Activated naive CD4-positive, alpha-beta T cell treated with anti-CD3 and anti-CD28 coated beads, Interleukin-2, amount 50 U/mL, for 72 hours (primary cell): ENCODE measurements at regions not wholly inside any gene's neighbourhood (a gene's known extent, or its start where the extent isn't known, plus 50 kb on each side); places are given as distances from the start of the nearest gene placed in this dataset.

ENCODE experiments used
- ATAC-seq, 2 donors: fragments of 150-1000 bp; cut with Tn5 transposase; 2 replicates each; pipeline ENCODE4 v1.10.0; 2021; ENCODE audit warnings: mild to moderate bottlenecking in 2 of 2, moderate library complexity in 2 of 2
- DNase-seq, 2 donors: peaks; one replicate each; pipeline ENCODE4 v3.0.0; 2021 to 2022; ENCODE audit warnings: low spot score in 2 of 2
- H3K27ac Mint-ChIP-seq, 2 donors: one replicate each; pipeline ENCODE4 v1.8.0; 2022; ENCODE audit warnings: mild to moderate bottlenecking in 2 of 2, mixed read lengths in 2 of 2
- H3K36me3 Mint-ChIP-seq, 2 donors: one replicate each; pipeline ENCODE4 v1.8.0; 2022; ENCODE audit warnings: mixed read lengths in 2 of 2
- H3K9me3 Mint-ChIP-seq, 2 donors: one replicate each; pipeline ENCODE4 v1.8.0; 2022; ENCODE audit warnings: mixed read lengths in 2 of 2

GRCh38 chr13:111410232-111411021 lies 90.0 kb downstream of the TEX29 start:
- H3K27ac Mint-ChIP-seq = no peak overlapping the region
- ATAC-seq = no peak
- H3K36me3 Mint-ChIP-seq = no peaks in the 10 kb centered on the region
- no peaks in the 10 kb centered on the region for H3K9me3 Mint-ChIP-seq
- no peak for DNase-seq

GRCh38 chr13:111411151-111411858 lies 90.9 kb downstream of the TEX29 start:
- DNase-seq = no peak
- Mint-ChIP-seq H3K9me3 (no peaks in the 10 kb centered on the region), H3K36me3 (no peaks in the 10 kb centered on the region), H3K27ac (no peak overlapping the region)
- no peak for ATAC-seq

DNA sequence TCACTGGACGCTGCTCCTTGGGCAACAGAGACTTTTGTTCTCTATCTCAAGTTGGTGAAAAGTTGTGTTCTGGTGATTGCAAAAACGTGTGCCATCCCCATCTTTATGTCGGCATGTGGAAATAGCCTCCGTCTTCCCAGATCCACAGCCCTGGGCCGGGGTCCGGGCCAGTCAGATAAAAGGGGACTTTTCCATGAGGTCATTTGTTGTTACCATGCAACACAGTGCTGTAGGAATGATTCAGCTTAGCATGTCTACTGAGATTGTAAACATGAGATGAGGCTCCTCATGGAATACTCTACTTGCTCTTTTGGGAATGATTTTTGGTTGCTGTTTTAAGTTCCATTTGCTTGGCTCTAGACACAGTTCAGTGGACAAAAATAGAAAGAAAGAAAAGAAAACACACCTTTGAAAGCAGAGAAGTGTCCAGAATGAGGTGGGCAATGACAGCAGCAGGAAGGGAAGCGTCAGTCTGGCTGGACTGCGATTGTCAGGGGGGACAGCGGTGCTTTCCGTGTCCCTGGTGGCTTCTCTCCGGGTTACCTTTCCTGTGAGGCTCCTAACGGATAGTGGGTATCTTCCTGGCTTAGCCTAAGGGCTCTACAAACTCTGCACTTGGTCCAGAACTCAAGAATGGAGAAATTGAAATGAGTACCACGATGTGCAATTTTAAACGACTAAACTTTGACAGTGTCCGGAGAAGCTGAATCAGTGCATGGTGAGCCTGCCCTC lies 91.6 kb downstream of the TEX29 start:
- Mint-ChIP-seq H3K9me3 (no peaks in the 10 kb centered on the region), H3K36me3 (no peaks in the 10 kb centered on the region), H3K27ac (no peak overlapping the region)
- no peak for ATAC-seq
- DNase-seq = no peak

- DNase-seq (no peak), ATAC-seq (no peak)
- Mint-ChIP-seq H3K36me3 (no peaks in the 10 kb centered on the region), H3K9me3 (no peaks in the 10 kb centered on the region), H3K27ac (no peak overlapping the region)
Observed at GRCh38 chr13:111413407-111414187, 93.2 kb downstream of the TEX29 start.

DNA sequence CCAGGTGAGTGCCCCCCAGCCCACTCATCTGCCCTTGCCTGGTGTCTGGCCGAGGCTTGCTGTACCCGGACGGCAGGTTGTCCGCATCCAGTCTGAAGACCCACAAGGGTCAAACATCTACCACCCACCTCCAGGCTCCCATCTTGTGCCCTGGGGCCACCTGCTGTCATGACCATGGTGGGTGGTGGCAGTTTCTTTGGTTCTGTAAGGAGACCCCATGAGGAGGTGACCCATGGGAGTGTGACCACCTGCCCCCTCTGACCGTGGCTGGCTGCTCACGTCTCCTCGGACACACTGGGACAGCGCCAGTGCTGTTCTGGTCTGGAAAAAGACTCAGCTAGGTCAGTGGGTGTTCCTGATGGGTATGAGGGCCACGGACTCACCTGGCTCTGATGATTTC lies 93.9 kb downstream of the TEX29 start:
- Mint-ChIP-seq H3K9me3 (no peaks in the 10 kb centered on the region), H3K36me3 (no peaks in the 10 kb centered on the region), H3K27ac (no peak overlapping the region)
- DNase-seq (no peak), ATAC-seq (no peak)

- ATAC-seq (no peak), DNase-seq (no peak)
- Mint-ChIP-seq H3K9me3 (no peaks in the 10 kb centered on the region), H3K27ac (no peak overlapping the region), H3K36me3 (no peaks in the 10 kb centered on the region)
Observed at GRCh38 chr13:111415246-111415645, 94.8 kb downstream of the TEX29 start.

DNA sequence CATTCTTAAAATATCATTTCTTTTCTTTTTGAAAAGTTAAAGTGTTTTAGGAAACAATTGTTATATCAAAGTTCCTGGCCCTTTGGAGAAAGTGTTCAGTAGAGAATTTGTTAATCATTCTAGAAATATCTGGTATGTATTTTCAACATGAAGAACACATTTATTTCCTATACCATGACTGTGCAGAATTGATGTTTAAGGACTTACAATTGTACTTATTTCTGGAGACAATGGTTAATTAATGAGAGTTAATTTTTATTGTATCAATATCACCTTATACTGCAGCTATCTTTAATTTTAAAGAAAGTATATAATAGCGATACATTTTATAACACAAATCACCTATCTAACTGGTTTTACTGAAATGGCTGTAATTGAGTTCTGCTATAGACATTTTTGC lies 95.3 kb downstream of the TEX29 start:
- H3K27ac Mint-ChIP-seq = no peak overlapping the region
- ATAC-seq = no peak
- no peak for DNase-seq
- no peaks in the 10 kb centered on the region for H3K9me3 Mint-ChIP-seq
- H3K36me3 Mint-ChIP-seq = no peaks in the 10 kb centered on the region

- DNase-seq (no peak), ATAC-seq (no peak)
- no peaks in the 10 kb centered on the region for H3K9me3 Mint-ChIP-seq
- no peak overlapping the region for H3K27ac Mint-ChIP-seq
- no peaks in the 10 kb centered on the region for H3K36me3 Mint-ChIP-seq
Observed at GRCh38 chr13:111418101-111418500, 97.7 kb downstream of the TEX29 start.

GRCh38 chr13:111420113-111420876 lies 99.9 kb downstream of the TEX29 start:
- no peak overlapping the region for H3K27ac Mint-ChIP-seq
- H3K9me3 Mint-ChIP-seq = no peaks in the 10 kb centered on the region
- H3K36me3 Mint-ChIP-seq = no peaks in the 10 kb centered on the region
- DNase-seq (no peak), ATAC-seq (no peak)

DNA sequence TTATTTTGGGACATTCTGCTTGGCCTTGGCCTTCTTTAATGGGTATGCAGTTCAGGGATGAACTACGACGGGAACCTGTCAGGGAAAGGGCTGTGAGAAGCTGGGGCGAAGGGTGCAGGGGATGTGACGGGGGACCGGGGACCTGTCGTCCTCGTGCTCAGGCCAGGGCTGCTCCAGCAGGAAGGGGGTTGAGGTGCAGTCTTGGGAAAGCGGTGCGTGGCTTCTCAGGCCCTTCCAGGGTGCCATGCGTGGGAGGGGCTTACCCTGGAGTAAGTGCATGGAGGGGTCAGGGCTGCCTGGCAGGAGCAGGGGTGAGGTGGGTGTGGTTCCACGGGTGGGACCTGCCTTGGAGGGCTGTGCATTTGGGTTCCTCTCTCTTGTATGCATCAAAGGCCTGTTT lies 100.8 kb downstream of the TEX29 start:
- H3K9me3 Mint-ChIP-seq = no peaks in the 10 kb centered on the region
- DNase-seq = no peak
- no peak overlapping the region for H3K27ac Mint-ChIP-seq
- ATAC-seq = no peak
- H3K36me3 Mint-ChIP-seq = no peaks in the 10 kb centered on the region

- ATAC-seq (no peak), DNase-seq (no peak)
- H3K27ac Mint-ChIP-seq = no peak overlapping the region
- H3K36me3 Mint-ChIP-seq = no peaks in the 10 kb centered on the region
- H3K9me3 Mint-ChIP-seq = no peaks in the 10 kb centered on the region
Observed at GRCh38 chr13:111422348-111422747, 101.9 kb downstream of the TEX29 start.

GRCh38 chr13:111423168-111423785 lies 102.8 kb downstream of the TEX29 start:
- Mint-ChIP-seq H3K36me3 (no peaks in the 10 kb centered on the region), H3K27ac (peak overlapping the region in 1 of 2 donors; percentile 22), H3K9me3 (no peaks in the 10 kb centered on the region)
- ATAC-seq = peak in 1 of 2 donors; percentile 26
- no peak for DNase-seq

- Mint-ChIP-seq H3K9me3 (no peaks in the 10 kb centered on the region), H3K36me3 (no peaks in the 10 kb centered on the region), H3K27ac (no peak overlapping the region)
- DNase-seq (no peak), ATAC-seq (no peak)
Observed at GRCh38 chr13:111424134-111424533, 103.7 kb downstream of the TEX29 start.

DNA sequence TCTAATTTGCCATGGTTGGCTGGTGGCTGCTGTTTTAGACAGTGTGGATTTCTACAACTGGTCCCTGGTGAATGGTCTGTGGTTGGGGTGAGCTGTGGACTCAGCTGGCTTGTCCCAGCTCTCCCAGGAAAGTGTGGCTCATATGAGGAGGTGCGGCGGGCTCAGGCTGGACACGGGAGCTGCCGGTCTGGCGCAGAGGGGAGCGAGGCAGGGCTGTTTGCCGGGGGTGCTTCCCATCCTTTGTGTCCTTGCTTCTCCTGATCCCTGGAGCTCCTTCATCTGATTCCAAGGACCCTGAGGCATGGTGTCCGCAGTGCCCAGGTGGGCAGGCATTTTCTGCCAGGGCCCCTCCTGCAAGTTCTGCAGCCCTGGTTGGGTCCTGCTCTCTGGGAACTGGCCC lies 104.9 kb downstream of the TEX29 start:
- no peak overlapping the region for H3K27ac Mint-ChIP-seq
- no peaks in the 10 kb centered on the region for H3K9me3 Mint-ChIP-seq
- no peaks in the 10 kb centered on the region for H3K36me3 Mint-ChIP-seq
- no peak for ATAC-seq
- no peak for DNase-seq

DNA sequence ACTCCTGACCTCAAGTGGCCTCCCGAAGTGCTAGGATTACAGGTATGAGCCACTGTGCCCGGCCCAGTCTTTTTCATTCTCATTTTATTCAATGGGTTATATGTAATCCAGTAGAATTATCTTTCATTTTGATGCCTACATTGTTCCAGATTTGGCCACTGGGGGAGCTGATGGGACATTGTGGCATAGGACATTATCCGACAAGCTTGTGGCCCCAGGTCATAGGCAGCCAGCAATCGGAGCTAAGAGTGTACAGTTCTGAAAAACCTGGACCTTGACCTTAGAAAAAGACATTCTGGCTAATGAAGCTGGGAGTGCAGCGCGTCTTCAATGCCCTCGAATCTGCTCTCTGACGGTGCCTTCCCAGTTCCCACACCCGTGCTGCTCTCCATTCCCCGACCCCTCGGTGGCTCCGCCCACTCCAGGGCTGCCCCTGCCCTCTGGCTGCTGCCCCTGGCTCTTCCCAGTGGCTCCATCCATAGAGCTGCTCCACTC lies 108.7 kb downstream of the TEX29 start:
- DNase-seq (peak in 1 of 2 donors; percentile 56), ATAC-seq (peak; percentile 50 to 67)
- Mint-ChIP-seq H3K9me3 (peaks cover 0 to under 1% of the 10 kb centered on the region in 2 donors), H3K27ac (no peak overlapping the region), H3K36me3 (no peaks in the 10 kb centered on the region)

GRCh38 chr13:111431206-111431605 lies 110.8 kb downstream of the TEX29 start:
- Mint-ChIP-seq H3K27ac (no peak overlapping the region), H3K36me3 (no peaks in the 10 kb centered on the region), H3K9me3 (peaks cover 0 to 10% of the 10 kb centered on the region in 2 donors)
- DNase-seq (no peak), ATAC-seq (no peak)
